AG04450 (cell line): ENCODE measurements at regions not wholly inside any gene's neighbourhood (a gene's known extent, or its start where the extent isn't known, plus 50 kb on each side); places are given as distances from the start of the nearest gene placed in this dataset.

Source experiments
- CTCF ChIA-PET: fragments of 300-600, 350-600 bp; formaldehyde crosslinking; extraction: SDS; loops from one replicate; lab custom pipeline; 2022; ENCODE audit warnings: antibody characterized with exemption, inconsistent platforms; lab: Charles Lee
- POLR2A ChIA-PET: fragments of 350-600 bp; formaldehyde crosslinking; extraction: SDS; loops from one replicate; lab custom pipeline; 2021; ENCODE audit warnings: antibody characterized with exemption, inconsistent platforms; lab: Yijun Ruan, JAX
- DNase-seq: peaks from one replicate; pipeline ENCODE4 v3.0.0-alpha.2; 2011; ENCODE audit warnings: low read depth, low spot score
- H3K27ac ChIP-seq: one replicate; pipeline ENCODE4 v1.5.1; 2012; ENCODE audit warnings: low read depth, low read length, control low read depth
- H3K27me3 ChIP-seq: one replicate; pipeline ENCODE4 v1.6.0; 2012; ENCODE audit warnings: low read length; ENCODE audit not compliant: control insufficient read depth, insufficient read depth
- H3K4me3 ChIP-seq: 2 replicates; pipeline ENCODE4 v1.5.1; 2011; ENCODE audit warnings: mild to moderate bottlenecking, low read depth, low read length, control low read depth
- H3K9me3 ChIP-seq: 2 replicates; pipeline ENCODE4 v1.5.1; 2012; ENCODE audit warnings: low read length; ENCODE audit not compliant: control insufficient read depth, insufficient read depth
- TF ChIP-seq, protein P1 (sequence below): IDR thresholded peaks from 2 replicates; pipeline ENCODE4 v1.5.1; 2011; ENCODE audit warnings: low read depth, low read length, control low read depth, inconsistent platforms

DNA sequence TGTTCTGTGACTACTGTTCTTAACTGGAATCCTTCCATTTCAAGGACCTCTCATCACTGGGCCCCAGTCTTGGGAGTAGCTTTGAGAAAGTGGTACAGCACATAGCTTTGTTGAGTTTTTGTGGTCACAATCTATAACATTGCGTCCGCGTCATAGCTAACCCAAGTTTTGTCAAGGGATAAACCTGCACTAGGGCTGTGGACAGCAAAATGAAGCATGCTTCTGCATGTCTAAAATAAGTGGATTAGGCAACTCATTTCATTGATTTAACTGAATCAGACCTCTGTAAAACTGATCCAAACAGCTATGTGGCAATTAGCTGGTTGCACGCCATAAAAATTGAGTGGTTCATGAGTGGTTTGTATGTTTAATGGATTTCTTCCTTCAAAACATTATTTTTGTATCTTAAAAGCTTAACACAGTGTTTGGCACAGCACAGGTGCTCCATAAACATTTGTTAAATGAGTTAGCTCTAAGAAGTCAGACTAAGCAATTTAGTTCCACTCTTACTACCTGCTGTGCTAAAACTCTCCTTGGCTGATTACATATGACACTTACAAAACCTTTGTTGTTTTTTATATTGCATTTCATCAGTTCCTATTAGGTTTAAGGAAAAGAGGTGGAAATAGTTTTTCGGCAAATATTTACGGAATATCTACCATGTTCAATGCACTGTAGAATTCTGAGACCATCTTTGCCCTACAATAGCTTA, 160.3 kb upstream of the ATXN1 start:
- no peaks in the 10 kb centered on the region for H3K27me3 ChIP-seq
- CTCF ChIA-PET, result interaction anchor here (1.0 kb wide), 1 partner anchor 44 kb away, joined by 3 read pairs; no protein-coding TSS in a partner anchor
- DNase-seq, result peak; percentile 72
- no peak overlapping the region for H3K4me3 ChIP-seq
- POLR2A ChIA-PET, result interaction anchor here (0.7 to 1.4 kb wide), 2 partner anchors 9 to 26 kb away, joined by 3 to 5 read pairs; no protein-coding TSS in a partner anchor
- no peak overlapping the region for H3K27ac ChIP-seq
- TF ChIP-seq, protein P1, sequence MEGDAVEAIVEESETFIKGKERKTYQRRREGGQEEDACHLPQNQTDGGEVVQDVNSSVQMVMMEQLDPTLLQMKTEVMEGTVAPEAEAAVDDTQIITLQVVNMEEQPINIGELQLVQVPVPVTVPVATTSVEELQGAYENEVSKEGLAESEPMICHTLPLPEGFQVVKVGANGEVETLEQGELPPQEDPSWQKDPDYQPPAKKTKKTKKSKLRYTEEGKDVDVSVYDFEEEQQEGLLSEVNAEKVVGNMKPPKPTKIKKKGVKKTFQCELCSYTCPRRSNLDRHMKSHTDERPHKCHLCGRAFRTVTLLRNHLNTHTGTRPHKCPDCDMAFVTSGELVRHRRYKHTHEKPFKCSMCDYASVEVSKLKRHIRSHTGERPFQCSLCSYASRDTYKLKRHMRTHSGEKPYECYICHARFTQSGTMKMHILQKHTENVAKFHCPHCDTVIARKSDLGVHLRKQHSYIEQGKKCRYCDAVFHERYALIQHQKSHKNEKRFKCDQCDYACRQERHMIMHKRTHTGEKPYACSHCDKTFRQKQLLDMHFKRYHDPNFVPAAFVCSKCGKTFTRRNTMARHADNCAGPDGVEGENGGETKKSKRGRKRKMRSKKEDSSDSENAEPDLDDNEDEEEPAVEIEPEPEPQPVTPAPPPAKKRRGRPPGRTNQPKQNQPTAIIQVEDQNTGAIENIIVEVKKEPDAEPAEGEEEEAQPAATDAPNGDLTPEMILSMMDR, result no peak
- H3K9me3 ChIP-seq, result no peaks in the 10 kb centered on the region

DNA sequence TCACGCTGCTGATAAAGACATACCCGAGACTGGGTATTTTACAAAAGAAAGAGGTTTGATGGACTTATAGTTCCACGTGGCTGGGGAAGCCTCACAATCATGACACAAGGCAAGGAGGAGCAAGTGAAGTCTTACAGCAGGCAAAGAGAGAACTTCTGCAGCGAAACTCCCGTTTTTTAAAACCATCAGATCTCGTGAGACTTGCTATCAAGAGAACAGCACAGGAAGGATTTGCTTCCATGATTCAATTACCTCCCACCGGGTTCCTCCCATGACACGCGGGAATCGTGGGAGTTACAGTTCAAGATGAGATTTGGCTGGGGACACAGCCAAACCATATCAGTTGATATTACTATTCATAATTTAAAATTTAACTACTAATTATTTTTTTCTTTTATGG, 157.3 kb upstream of the ATXN1 start:
- ChIA-PET POLR2A (no interaction called here), CTCF (no interaction called here)
- H3K27ac ChIP-seq, result no peak overlapping the region
- TF ChIP-seq, protein P1, result no peak
- peaks cover 3% of the 10 kb centered on the region; the same call in 1 of the 2 replicates for H3K9me3 ChIP-seq
- H3K4me3 ChIP-seq, result no peak overlapping the region
- no peak for DNase-seq
- no peaks in the 10 kb centered on the region for H3K27me3 ChIP-seq

DNA sequence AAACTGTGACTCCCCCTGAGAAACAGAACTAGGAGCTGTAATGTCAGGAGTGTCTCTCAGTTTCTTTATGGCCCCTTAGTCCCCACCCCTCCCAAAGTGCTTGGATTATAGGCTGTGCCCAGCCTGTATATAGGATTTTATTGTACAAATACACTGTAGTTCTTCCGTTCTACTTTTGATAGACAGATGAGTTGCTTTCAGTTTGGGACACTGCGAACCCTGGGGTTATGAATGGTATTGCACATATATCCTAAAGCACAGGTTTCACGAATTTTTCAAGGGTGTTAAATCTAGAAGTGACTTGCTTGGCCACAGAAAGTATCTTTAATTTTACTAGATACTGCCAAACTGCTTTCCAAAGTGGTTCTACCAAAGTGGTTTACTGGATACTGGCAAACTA, 152.9 kb upstream of the ATXN1 start:
- Histone ChIP-seq H3K9me3 (peaks cover 7% of the 10 kb centered on the region; the same call in 1 of the 2 replicates), H3K27me3 (no peaks in the 10 kb centered on the region), H3K27ac (no peak overlapping the region), H3K4me3 (no peak overlapping the region)
- ChIA-PET CTCF (no interaction called here), POLR2A (no interaction called here)
- TF ChIP-seq, protein P1, result no peak
- DNase-seq, result no peak

DNA sequence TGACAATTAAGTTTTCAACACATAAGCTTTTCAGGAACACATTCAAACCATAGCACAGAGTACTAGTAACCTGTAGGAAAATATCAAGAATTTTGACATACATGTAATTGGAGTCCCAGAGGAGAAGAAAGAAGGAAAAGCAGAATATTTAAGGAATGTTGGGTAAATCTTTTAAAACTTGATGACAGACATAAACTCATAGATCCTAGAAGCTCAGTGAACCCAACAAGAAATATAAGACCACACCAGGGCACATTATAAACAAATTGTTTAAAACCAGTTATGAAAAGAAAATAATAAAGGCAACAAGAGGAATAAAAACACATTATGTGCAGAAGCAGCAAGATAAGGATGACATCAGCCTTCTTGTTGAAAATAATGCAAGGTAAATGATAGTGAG, 151.5 kb upstream of the ATXN1 start:
- peaks cover 7% of the 10 kb centered on the region; the same call in 1 of the 2 replicates for H3K9me3 ChIP-seq
- H3K4me3 ChIP-seq, result no peak overlapping the region
- no peak for DNase-seq
- TF ChIP-seq, protein P1, result no peak
- CTCF ChIA-PET, result no interaction called here
- no peaks in the 10 kb centered on the region for H3K27me3 ChIP-seq
- H3K27ac ChIP-seq, result no peak overlapping the region
- POLR2A ChIA-PET, result no interaction called here

DNA sequence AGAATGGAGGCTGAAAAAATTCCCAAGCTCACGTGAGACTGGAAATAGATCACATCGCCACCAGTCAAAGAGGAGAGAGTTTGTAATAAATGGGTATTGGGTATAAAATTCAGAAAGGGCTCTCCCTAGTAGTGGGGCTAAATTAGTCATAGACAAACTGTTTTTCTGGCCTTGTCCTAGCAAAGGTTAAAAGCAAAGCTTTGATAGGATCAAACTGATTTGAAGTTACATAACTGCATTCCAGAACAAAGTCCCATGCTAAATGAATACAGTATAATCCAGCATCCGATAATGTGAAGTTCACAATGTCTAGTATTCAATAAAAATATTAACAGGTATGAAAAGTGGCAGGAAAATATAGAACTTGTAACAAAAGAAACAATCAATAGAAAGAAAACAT, 149.8 kb upstream of the ATXN1 start:
- TF ChIP-seq, protein P1, result no peak
- Histone ChIP-seq H3K9me3 (peaks cover 7% of the 10 kb centered on the region; the same call in 1 of the 2 replicates), H3K4me3 (no peak overlapping the region), H3K27me3 (no peaks in the 10 kb centered on the region), H3K27ac (no peak overlapping the region)
- POLR2A ChIA-PET, result no interaction called here
- DNase-seq, result no peak
- CTCF ChIA-PET, result no interaction called here
